A673 (cell line): ENCODE measurements at regions not wholly inside any gene's neighbourhood (a gene's known extent, or its start where the extent isn't known, plus 50 kb on each side); places are given as distances from the start of the nearest gene placed in this dataset.
A peak's percentile ranks its signal among the peaks of the same experiment; 100 is the strongest.

ENCODE experiments used
- BruUV-seq: library from RNA; stranded (reverse); fragments of 400-500 nt; replicated peaks from 2 replicates; lab custom pipeline; 2021; lab: Mats Ljungman, UMichigan
- CTCF ChIA-PET: fragments of 300-600 bp; sonication (Branson Sonifier 250); formaldehyde crosslinking; loops from one replicate; lab custom pipeline; 2022; ENCODE audit warnings: antibody characterized with exemption; lab: Charles Lee
- POLR2A ChIA-PET: fragments of 300-600 bp; sonication (Branson Sonifier 250); formaldehyde crosslinking; loops from one replicate; lab custom pipeline; 2022; ENCODE audit warnings: antibody characterized with exemption; ENCODE audit not compliant: low non-redundant PET; lab: Charles Lee
- DNase-seq: peaks from one replicate; pipeline ENCODE4 v3.0.0-alpha.2; 2015; ENCODE audit warnings: low spot score
- H3K27ac ChIP-seq: fragments of 200-600 bp; sonication (generic); 2 replicates; pipeline ENCODE4 v1.5.1; 2016; ENCODE audit warnings: mixed run types, low read depth, mild to moderate bottlenecking, mixed read lengths, antibody characterized with exemption, low read length; ENCODE audit not compliant: poor library complexity, severe bottlenecking
- H3K27me3 ChIP-seq: fragments of 200-600 bp; sonication (generic); replicated peaks from 2 replicates; pipeline ENCODE4 v1.6.1; 2017; ENCODE audit warnings: mixed run types, low read depth, mild to moderate bottlenecking, mixed read lengths, antibody characterized with exemption, low read length; ENCODE audit not compliant: insufficient read depth, poor library complexity
- H3K36me3 ChIP-seq: fragments of 200-600 bp; sonication (generic); 2 replicates; pipeline ENCODE4 v1.6.1; 2016; ENCODE audit warnings: mixed run types, mild to moderate bottlenecking, mixed read lengths, antibody characterized with exemption, low read length; ENCODE audit not compliant: insufficient read depth, poor library complexity, severe bottlenecking
- H3K4me1 ChIP-seq: fragments of 200-600 bp; sonication (generic); 2 replicates; pipeline ENCODE4 v1.6.1; 2017; ENCODE audit warnings: mixed run types, mild to moderate bottlenecking, mixed read lengths, antibody characterized with exemption, low read length; ENCODE audit not compliant: insufficient read depth, poor library complexity, severe bottlenecking
- H3K4me3 ChIP-seq: fragments of 200-600 bp; sonication (generic); 2 replicates; pipeline ENCODE4 v1.5.1; 2016; ENCODE audit warnings: low read depth, mixed run types, mild to moderate bottlenecking, mixed read lengths, low read length; ENCODE audit not compliant: poor library complexity, severe bottlenecking
- H3K9me3 ChIP-seq: fragments of 200-600 bp; sonication (generic); 2 replicates; pipeline ENCODE4 v1.6.1; 2016; ENCODE audit warnings: mixed run types, low read depth, mild to moderate bottlenecking, mixed read lengths, antibody characterized with exemption, low read length; ENCODE audit not compliant: poor library complexity, severe bottlenecking
- CTCF ChIP-seq: fragments of 300-800, 200-600 bp; sonication (generic); conservative IDR thresholded peaks from 2 replicates; pipeline ENCODE4 v1.5.1; 2017; ENCODE audit warnings: low read depth, mild to moderate bottlenecking, antibody characterized with exemption, low read length, moderate library complexity, mixed read lengths
- EZH2 ChIP-seq: fragments of 200-600 bp; sonication (generic); IDR thresholded peaks from 2 replicates; pipeline ENCODE4 v1.6.1; 2017; ENCODE audit warnings: borderline replicate concordance, low read depth, mild to moderate bottlenecking, mixed read lengths, antibody characterized with exemption, low read length; ENCODE audit not compliant: poor library complexity, severe bottlenecking
- intact Hi-C: fragments of 100-400 bp; cut with micrococcal nuclease; formaldehyde crosslinking; loops from one replicate; pipeline ENCODE4 v1.10.0; 2022; ENCODE audit not compliant: unreplicated experiment

GRCh38 chr6:148271711-148272439, 70.8 kb upstream of the SASH1 start:
- ChIA-PET CTCF (no interaction called here), POLR2A (interaction anchor here (0.6 kb wide), 1 partner anchor 33 kb away, joined by 3 read pairs; no protein-coding TSS in a partner anchor)
- Histone ChIP-seq H3K4me1 (no peaks in the 10 kb centered on the region), H3K36me3 (no peaks in the 10 kb centered on the region), H3K27me3 (no peaks in the 10 kb centered on the region), H3K9me3 (no peaks in the 10 kb centered on the region), H3K4me3 (no peak overlapping the region), H3K27ac (no peak overlapping the region)
- no peak for TF ChIP-seq CTCF
- TF ChIP-seq EZH2: no peak
- no TSS peak for BruUV-seq
- DNase-seq: peak; percentile 75
- intact Hi-C loops: no loop called here

GRCh38 chr6:148272597-148272996, 70.0 kb upstream of the SASH1 start:
- Histone ChIP-seq H3K36me3 (no peaks in the 10 kb centered on the region), H3K27me3 (no peaks in the 10 kb centered on the region), H3K4me3 (no peak overlapping the region), H3K9me3 (no peaks in the 10 kb centered on the region), H3K4me1 (no peaks in the 10 kb centered on the region), H3K27ac (no peak overlapping the region)
- POLR2A ChIA-PET: no interaction called here
- intact Hi-C loops: no loop called here
- TF ChIP-seq EZH2 (no peak), CTCF (no peak)
- BruUV-seq: TSS peak; percentile 90
- CTCF ChIA-PET: no interaction called here
- no peak for DNase-seq

- no peaks in the 10 kb centered on the region for H3K9me3 ChIP-seq
- POLR2A ChIA-PET: no interaction called here
- no peak overlapping the region for H3K4me3 ChIP-seq
- no peaks in the 10 kb centered on the region for H3K36me3 ChIP-seq
- no peak overlapping the region for H3K27ac ChIP-seq
- no peaks in the 10 kb centered on the region for H3K4me1 ChIP-seq
- CTCF ChIA-PET: no interaction called here
- BruUV-seq: no TSS peak
- intact Hi-C loops: no loop called here
- H3K27me3 ChIP-seq: no peaks in the 10 kb centered on the region
- TF ChIP-seq EZH2: no peak
- DNase-seq: no peak
Measured at GRCh38 chr6:148273962-148274752, 68.5 kb upstream of the SASH1 start.
